ENCODE measurements at regions not wholly inside any gene's neighbourhood (a gene's known extent, or its start where the extent isn't known, plus 50 kb on each side); places are given as distances from the start of the nearest gene placed in this dataset.

DNA sequence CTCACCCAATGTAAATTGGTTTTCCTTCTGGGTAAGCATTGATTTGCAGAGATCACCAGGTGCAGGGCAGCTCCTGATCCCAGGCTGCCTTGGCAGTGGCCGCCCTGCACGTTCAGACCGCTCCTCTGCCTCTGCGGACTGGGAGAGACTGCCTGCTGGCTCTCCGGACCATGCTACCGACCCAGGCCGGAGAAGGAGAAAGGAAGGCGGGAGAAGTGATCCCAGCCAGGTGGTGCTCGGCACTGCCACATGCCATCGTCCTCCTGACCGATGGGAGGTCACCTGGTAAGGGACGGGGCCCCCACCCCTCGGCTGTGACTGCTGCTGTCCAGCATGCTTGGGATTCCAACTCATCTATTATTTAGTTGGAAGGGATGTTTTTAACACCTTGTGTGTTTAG lies 108.1 kb upstream of the POU3F3 start:
- H3K4me1 ChIP-seq (ENCODE audit: control insufficient read depth in 1 of 2, extremely low read depth in 1 of 2, insufficient read depth in 2 of 2, low read length in 2 of 2), result no peaks in the 10 kb centered on the region
- no peaks in the 10 kb centered on the region for H3K27me3 ChIP-seq (replicated peaks in 1 of 2; ENCODE audit: control insufficient read depth in 2 of 2, extremely low read depth in 1 of 2, insufficient read depth in 2 of 2, low read length in 1 of 2)
- Mint-ChIP-seq H3K27ac (no peak overlapping the region), H3K9me3 (no peaks in the 10 kb centered on the region), H3K4me3 (no peak overlapping the region), H3K27me3 (peaks cover 0 to 3% of the 10 kb centered on the region in 2 donors), H3K4me1 (no peaks in the 10 kb centered on the region), H3K36me3 (no peaks in the 10 kb centered on the region)
- no peaks in the 10 kb centered on the region for H3K36me3 ChIP-seq (ENCODE audit: control insufficient read depth in 2 of 2, extremely low read depth in 1 of 2, insufficient read depth in 1 of 2, low read length in 1 of 2)
- no peak overlapping the region for H3K4me3 ChIP-seq (ENCODE audit: control insufficient read depth in 1 of 2, extremely low read depth in 1 of 2, low read length in 1 of 2)
- H3K27ac ChIP-seq (ENCODE audit: low read length), result no peak overlapping the region
- no peaks in the 10 kb centered on the region for H3K9me3 ChIP-seq
- CTCF ChIA-PET, result no interaction called here
- ATAC-seq (replicated peaks in 1 of 4) (no peak), DNase-seq (no peak)
- POLR2A ChIA-PET, result no interaction called here
- 89% methylated on average over 7 of the region's 13 CpGs for WGBS (ENCODE audit: insufficient coverage)

DNA sequence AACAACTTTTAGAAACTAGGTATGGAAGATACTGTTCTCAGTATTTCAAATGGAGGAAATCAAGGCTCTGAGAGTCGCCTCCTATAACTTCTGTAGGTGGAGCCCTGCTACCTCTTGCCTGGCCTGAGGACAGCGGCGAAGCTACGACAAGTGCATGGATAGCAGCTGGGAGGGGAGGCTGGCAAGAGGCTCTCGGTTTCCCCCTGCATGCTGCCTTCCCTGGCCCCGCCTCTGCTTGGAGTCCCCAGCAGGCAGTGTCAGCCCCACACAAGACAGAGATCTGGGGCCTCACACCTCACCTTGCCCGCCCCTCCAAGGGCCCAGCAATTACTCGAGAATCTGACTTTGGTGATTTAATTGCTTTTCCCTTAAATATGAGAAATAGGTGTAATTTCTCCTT lies 107.6 kb upstream of the POU3F3 start:
- Mint-ChIP-seq H3K9me3 (no peaks in the 10 kb centered on the region), H3K36me3 (no peaks in the 10 kb centered on the region), H3K4me3 (no peak overlapping the region), H3K27me3 (peaks cover 0 to 3% of the 10 kb centered on the region in 2 donors), H3K27ac (no peak overlapping the region), H3K4me1 (no peaks in the 10 kb centered on the region)
- Histone ChIP-seq H3K36me3 (ENCODE audit: control insufficient read depth in 2 of 2, extremely low read depth in 1 of 2, insufficient read depth in 1 of 2, low read length in 1 of 2) (no peaks in the 10 kb centered on the region), H3K4me1 (ENCODE audit: control insufficient read depth in 1 of 2, extremely low read depth in 1 of 2, insufficient read depth in 2 of 2, low read length in 2 of 2) (no peaks in the 10 kb centered on the region), H3K27me3 (replicated peaks in 1 of 2; ENCODE audit: control insufficient read depth in 2 of 2, extremely low read depth in 1 of 2, insufficient read depth in 2 of 2, low read length in 1 of 2) (no peaks in the 10 kb centered on the region), H3K9me3 (no peaks in the 10 kb centered on the region), H3K4me3 (ENCODE audit: control insufficient read depth in 1 of 2, extremely low read depth in 1 of 2, low read length in 1 of 2) (no peak overlapping the region), H3K27ac (ENCODE audit: low read length) (no peak overlapping the region)
- ATAC-seq (replicated peaks in 1 of 4), result no peak
- no peak for DNase-seq
- 55% methylated on average over 2 of the region's 8 CpGs for WGBS (ENCODE audit: insufficient coverage)
- ChIA-PET CTCF (no interaction called here), POLR2A (no interaction called here)

DNA sequence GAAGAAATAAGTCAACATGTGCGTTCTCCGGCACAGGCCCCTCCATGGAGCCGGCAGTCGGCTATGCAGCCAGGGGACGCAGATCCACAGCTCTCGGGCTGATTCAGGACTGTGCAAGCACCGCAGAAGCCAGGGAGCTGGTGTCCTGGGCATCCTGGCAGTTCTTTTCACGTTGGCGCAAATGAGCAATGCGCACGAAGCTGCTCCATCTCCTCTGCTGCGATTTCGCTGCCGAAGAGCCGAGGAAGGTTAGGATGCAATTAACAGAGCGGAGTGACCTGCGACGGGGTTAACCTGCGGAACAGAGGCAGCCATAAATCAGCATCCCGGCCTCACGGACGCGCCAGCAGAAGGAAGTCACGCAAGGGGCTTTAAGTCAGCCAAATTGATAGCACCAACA lies 107.1 kb upstream of the POU3F3 start:
- Histone ChIP-seq H3K27me3 (replicated peaks in 1 of 2; ENCODE audit: control insufficient read depth in 2 of 2, extremely low read depth in 1 of 2, insufficient read depth in 2 of 2, low read length in 1 of 2) (no peaks in the 10 kb centered on the region), H3K27ac (ENCODE audit: low read length) (no peak overlapping the region), H3K4me3 (ENCODE audit: control insufficient read depth in 1 of 2, extremely low read depth in 1 of 2, low read length in 1 of 2) (no peak overlapping the region), H3K9me3 (no peaks in the 10 kb centered on the region), H3K4me1 (ENCODE audit: control insufficient read depth in 1 of 2, extremely low read depth in 1 of 2, insufficient read depth in 2 of 2, low read length in 2 of 2) (no peaks in the 10 kb centered on the region), H3K36me3 (ENCODE audit: control insufficient read depth in 2 of 2, extremely low read depth in 1 of 2, insufficient read depth in 1 of 2, low read length in 1 of 2) (no peaks in the 10 kb centered on the region)
- ATAC-seq (replicated peaks in 1 of 4) (no peak), DNase-seq (no peak)
- ChIA-PET CTCF (no interaction called here), POLR2A (no interaction called here)
- WGBS (ENCODE audit: insufficient coverage), result 91% methylated on average over 24 of the region's 24 CpGs
- H3K4me1 Mint-ChIP-seq, result no peaks in the 10 kb centered on the region
- peaks cover 0 to 3% of the 10 kb centered on the region in 2 donors for H3K27me3 Mint-ChIP-seq
- no peaks in the 10 kb centered on the region for H3K9me3 Mint-ChIP-seq
- H3K36me3 Mint-ChIP-seq, result no peaks in the 10 kb centered on the region
- H3K4me3 Mint-ChIP-seq, result no peak overlapping the region
- no peak overlapping the region for H3K27ac Mint-ChIP-seq

DNA sequence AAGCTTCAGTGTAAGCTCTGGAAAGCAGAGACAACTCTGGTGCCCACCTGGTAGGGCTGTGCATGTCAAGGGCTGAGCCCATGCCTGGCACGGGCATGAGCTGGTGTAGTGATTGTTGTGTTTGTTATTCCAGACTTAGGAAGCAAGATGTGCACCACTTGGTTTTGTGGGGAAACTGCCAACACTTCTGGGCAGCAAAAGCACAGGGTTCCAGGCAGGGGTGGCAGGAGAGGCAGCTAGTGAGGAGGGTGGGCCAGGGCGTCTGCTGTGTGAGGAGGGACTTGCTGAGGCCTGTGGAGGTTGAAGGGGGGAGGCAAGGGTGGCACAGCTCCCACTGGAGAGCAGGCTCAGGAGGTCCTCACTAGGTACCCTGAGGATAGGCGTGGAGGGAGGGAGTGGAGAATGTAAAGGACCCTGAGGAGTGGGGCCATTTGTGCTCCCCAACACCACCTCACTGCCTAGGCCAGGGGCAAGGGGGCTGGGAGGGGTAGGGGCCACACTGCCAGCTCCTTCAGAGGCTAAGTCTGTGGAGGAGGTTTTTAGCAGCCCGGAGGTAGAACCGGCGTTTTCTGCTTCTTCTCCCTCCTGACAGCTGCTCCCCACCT lies 104.0 kb upstream of the POU3F3 start:
- POLR2A ChIA-PET, result no interaction called here
- WGBS (ENCODE audit: insufficient coverage), result 31% methylated on average over 2 of the region's 6 CpGs
- CTCF ChIA-PET, result no interaction called here

DNA sequence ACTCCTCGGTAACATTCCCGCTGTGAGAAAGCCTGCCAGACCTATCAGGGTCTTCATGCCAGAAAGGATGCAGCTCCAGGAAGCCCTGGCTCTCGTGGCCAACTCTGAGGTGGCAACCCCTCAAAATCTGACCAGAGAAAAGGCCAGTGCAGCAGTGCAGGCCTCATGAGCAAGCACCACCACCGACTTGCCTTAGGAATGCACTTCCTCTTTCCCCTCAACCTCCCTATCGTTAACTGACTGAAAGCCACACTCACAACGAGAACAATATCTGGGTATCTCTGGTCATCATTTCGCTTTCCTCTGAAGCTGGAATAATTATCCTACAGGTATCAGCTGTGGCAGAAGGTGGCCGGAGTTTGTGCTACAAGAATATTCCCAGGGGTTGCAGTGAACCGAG lies 101.4 kb upstream of the POU3F3 start:
- H3K36me3 Mint-ChIP-seq, result no peaks in the 10 kb centered on the region
- H3K4me3 Mint-ChIP-seq, result no peak overlapping the region
- Histone ChIP-seq H3K4me1 (ENCODE audit: control insufficient read depth in 1 of 2, extremely low read depth in 1 of 2, insufficient read depth in 2 of 2, low read length in 2 of 2) (no peaks in the 10 kb centered on the region), H3K9me3 (no peaks in the 10 kb centered on the region), H3K36me3 (ENCODE audit: control insufficient read depth in 2 of 2, extremely low read depth in 1 of 2, insufficient read depth in 1 of 2, low read length in 1 of 2) (no peaks in the 10 kb centered on the region), H3K4me3 (ENCODE audit: control insufficient read depth in 1 of 2, extremely low read depth in 1 of 2, low read length in 1 of 2) (no peak overlapping the region), H3K27ac (ENCODE audit: low read length) (no peak overlapping the region), H3K27me3 (replicated peaks in 1 of 2; ENCODE audit: control insufficient read depth in 2 of 2, extremely low read depth in 1 of 2, insufficient read depth in 2 of 2, low read length in 1 of 2) (peaks cover 0 to 13% of the 10 kb centered on the region in 2 experiments)
- DNase-seq (no peak), ATAC-seq (replicated peaks in 1 of 4) (no peak)
- ChIA-PET POLR2A (no interaction called here), CTCF (no interaction called here)
- no peaks in the 10 kb centered on the region for H3K27me3 Mint-ChIP-seq
- WGBS (ENCODE audit: insufficient coverage), result 56% methylated on average over 7 of the region's 9 CpGs
- peaks cover 0 to 4% (median 0%) of the 10 kb centered on the region in 3 donors for H3K9me3 Mint-ChIP-seq
- no peaks in the 10 kb centered on the region for H3K4me1 Mint-ChIP-seq
- H3K27ac Mint-ChIP-seq, result no peak overlapping the region

More for the DNA sequence above, 104.0 kb upstream of the POU3F3 start:
- ATAC-seq (replicated peaks in 1 of 4) (no peak), DNase-seq (no peak)
- H3K4me1 Mint-ChIP-seq, result no peaks in the 10 kb centered on the region
- no peak overlapping the region for H3K4me3 Mint-ChIP-seq
- no peak overlapping the region for H3K27ac ChIP-seq (ENCODE audit: low read length)
- H3K27me3 Mint-ChIP-seq, result no peaks in the 10 kb centered on the region
- H3K27me3 ChIP-seq (replicated peaks in 1 of 2; ENCODE audit: control insufficient read depth in 2 of 2, extremely low read depth in 1 of 2, insufficient read depth in 2 of 2, low read length in 1 of 2), result peaks cover 0 to 9% of the 10 kb centered on the region in 2 experiments
- no peak overlapping the region for H3K4me3 ChIP-seq (ENCODE audit: control insufficient read depth in 1 of 2, extremely low read depth in 1 of 2, low read length in 1 of 2)
- H3K36me3 ChIP-seq (ENCODE audit: control insufficient read depth in 2 of 2, extremely low read depth in 1 of 2, insufficient read depth in 1 of 2, low read length in 1 of 2), result no peaks in the 10 kb centered on the region
- no peaks in the 10 kb centered on the region for H3K4me1 ChIP-seq (ENCODE audit: control insufficient read depth in 1 of 2, extremely low read depth in 1 of 2, insufficient read depth in 2 of 2, low read length in 2 of 2)
- no peak overlapping the region for H3K27ac Mint-ChIP-seq
- H3K9me3 ChIP-seq, result no peaks in the 10 kb centered on the region
- H3K9me3 Mint-ChIP-seq, result no peaks in the 10 kb centered on the region
- H3K36me3 Mint-ChIP-seq, result no peaks in the 10 kb centered on the region

DNA sequence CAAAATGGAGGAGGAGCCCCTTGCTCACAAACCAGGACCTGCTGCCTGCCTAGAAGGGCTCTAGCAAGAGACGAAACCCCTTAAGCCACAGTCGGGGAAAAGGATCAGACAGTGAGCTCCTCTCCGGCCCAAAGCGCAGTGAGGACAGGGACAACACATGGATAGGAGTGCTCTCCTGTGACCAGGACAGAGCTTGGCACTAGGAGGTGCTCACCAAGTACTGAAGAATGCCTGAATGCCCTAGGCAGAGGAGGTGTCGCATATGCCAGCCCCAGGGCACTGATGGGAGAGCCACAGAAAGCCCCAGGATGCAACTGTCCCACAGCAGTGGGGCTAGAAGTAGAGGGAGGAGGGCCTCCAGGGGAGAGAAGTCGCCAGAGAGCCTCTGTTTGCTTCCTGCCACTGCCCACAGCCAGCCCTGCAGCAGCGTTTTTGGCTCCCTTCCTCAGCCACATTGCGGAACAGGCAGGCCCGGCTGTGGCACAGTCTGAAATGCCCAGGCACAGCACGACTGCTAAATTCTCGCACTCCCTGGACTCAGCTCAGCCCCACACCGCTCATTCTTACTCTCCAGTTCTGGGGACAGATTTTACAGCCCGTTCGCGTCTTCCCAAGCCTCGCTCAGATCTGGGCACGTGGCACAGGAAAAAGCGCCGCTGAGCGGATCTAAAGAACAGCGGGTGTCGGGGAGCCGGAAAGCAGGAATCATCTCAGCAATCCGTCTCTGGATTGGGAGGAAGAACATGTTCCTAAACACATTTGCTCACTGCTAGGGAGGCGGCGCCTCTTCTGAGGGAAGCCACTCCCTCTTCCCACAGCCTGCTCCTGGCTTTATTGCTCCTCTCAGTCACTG lies 98.7 kb upstream of the POU3F3 start:
- Mint-ChIP-seq H3K4me1 (no peaks in the 10 kb centered on the region), H3K27ac (no peak overlapping the region), H3K4me3 (no peak overlapping the region), H3K36me3 (no peaks in the 10 kb centered on the region), H3K9me3 (peaks cover 0 to 4% (median 0%) of the 10 kb centered on the region in 3 donors), H3K27me3 (peaks cover 0 to 4% of the 10 kb centered on the region in 2 donors)
- Histone ChIP-seq H3K4me3 (ENCODE audit: control insufficient read depth in 1 of 2, extremely low read depth in 1 of 2, low read length in 1 of 2) (no peak overlapping the region), H3K27ac (ENCODE audit: low read length) (no peak overlapping the region), H3K27me3 (replicated peaks in 1 of 2; ENCODE audit: control insufficient read depth in 2 of 2, extremely low read depth in 1 of 2, insufficient read depth in 2 of 2, low read length in 1 of 2) (peaks cover 0 to 18% of the 10 kb centered on the region in 2 experiments), H3K36me3 (ENCODE audit: control insufficient read depth in 2 of 2, extremely low read depth in 1 of 2, insufficient read depth in 1 of 2, low read length in 1 of 2) (no peaks in the 10 kb centered on the region), H3K9me3 (no peaks in the 10 kb centered on the region), H3K4me1 (ENCODE audit: control insufficient read depth in 1 of 2, extremely low read depth in 1 of 2, insufficient read depth in 2 of 2, low read length in 2 of 2) (no peaks in the 10 kb centered on the region)
- DNase-seq, result peak in 1 of 35 experiments; percentile 8
- WGBS (ENCODE audit: insufficient coverage), result 69% methylated on average over 23 of the region's 26 CpGs
- ATAC-seq (replicated peaks in 1 of 4), result no peak
- CTCF ChIA-PET, result no interaction called here
- POLR2A ChIA-PET, result no interaction called here

All from T-cell (primary cell).